Lung microvascular endothelial cell (primary cell): ENCODE measurements at regions not wholly inside any gene's neighbourhood (a gene's known extent, or its start where the extent isn't known, plus 50 kb on each side); places are given as distances from the start of the nearest gene placed in this dataset.
A peak's percentile ranks its signal among the peaks of the same experiment; 100 is the strongest.

Experiments
- DNase-seq, 2 donors: peaks; one replicate each; pipeline versions ENCODE4 v3.0.0 to v3.0.0-alpha.2; 2010; ENCODE audit warnings: low read depth in 2 of 2

DNA sequence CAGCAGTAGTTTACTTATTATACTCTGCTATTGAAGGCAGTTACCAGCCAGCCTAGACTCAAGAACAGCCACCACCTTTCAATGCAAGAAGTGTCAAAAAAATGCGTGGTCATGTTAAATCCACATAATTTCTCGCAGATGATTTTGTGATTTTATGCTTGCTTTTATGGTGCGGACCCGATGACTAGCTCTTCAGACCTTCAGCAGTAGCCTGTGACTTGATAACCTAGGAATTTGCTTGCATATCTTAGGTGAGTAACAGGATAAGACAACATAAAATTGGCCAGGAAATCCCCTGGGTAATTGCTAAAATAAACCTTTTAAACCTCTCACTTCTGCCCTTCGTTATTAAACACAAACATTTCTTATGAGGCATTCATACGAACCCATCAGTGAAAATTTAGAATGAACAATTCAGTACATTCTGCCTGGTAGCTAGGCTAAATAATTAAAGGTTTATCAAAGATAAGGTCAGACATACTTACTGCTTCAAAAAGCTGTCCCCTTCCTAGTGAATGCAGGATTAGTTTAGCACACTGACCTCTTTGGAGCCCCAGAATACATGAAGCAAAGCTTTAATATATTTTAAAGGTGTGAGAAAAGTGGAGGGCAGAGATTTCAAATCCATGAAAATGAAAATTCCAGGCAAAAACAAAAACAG lies 798.8 kb downstream of the OTOL1 start:
- peak in 1 of 2 donors; percentile 66 for DNase-seq

DNA sequence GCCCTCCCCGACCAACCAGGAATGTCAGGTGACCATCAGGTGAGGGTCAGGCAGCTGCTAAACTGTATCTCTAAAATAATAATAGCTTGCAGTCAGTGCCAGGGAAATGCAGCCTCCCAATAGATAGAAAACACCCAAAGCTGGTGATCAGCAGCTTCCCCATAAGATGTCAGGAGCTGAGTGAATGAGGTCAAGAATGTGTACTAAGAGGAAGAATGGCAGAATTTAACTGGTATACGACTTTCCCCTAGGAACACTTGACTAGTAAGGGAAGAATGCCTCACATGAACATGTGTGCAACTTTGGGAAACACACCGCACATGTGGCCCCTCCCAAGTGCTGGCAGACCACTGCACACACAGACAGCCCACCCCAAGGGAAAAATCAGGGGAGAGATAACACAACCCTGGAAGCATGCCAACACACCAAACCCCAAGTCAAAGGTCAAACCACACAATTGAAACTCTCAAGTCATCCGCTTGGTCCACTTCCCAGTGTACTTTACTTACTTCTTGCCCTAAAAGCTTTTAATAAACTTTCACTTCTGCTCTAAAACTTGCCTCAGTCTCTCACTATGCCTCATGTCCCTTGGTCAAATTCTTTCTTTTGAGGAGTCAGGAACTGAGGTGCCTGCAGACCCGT lies 806.5 kb downstream of the OTOL1 start:
- no peak for DNase-seq

DNA sequence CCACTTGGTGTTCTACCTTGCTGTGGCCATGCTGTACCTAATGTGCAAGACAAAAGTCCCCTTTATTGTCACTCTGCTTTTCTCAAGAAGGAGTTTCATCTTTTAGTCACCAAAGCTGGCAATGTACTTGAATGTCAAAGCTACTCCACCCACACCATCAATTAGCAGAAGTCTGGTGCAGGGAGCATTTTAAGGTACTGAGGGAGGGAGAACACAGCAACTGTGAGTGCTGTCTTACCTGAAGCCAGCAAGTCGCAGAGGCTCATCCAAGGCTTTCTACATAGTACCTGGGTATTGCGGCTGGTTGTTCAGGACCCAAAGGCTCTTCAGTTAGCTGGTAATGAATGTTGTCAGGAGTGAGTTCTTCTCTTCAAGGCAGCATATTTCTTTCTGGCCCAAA lies 820.4 kb downstream of the OTOL1 start:
- no peak for DNase-seq

DNA sequence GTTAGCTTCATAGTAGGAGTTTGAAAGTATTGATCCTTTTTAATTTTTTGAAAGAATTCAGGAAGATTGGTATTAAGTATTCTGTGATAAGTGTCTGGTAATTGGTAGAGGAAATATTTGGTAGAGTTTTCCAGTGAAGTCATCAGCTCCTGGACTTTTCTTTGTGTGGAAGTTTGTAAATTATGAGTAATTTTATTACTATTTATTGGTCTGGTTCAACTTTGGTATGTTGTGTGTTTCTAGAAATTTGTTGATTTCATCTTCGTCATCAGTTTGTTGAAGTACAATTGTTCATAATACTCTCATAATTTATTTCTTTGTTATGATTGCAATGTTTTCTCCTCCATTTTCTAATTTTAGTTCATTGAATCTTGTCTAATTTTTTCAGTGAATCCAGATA lies 832.0 kb downstream of the OTOL1 start:
- DNase-seq: no peak

DNA sequence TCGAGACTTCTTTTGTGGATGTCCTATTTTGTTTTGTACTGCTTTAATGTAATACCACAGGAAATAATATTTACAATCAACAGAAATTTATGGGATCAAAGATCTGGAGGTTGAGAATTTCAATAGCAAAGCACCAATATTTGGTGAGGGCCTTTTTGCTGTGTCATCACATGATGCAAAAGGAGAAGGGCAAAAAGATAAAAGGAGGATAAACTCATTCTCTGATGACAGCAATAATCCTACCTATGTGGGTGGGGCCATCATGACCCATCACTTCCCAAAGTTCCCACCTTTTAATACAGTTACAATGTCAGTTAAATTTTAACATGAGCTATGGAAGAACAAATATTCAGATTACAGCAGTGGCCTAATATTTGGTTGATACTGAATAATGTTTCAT lies 832.9 kb downstream of the OTOL1 start:
- DNase-seq: no peak

DNA sequence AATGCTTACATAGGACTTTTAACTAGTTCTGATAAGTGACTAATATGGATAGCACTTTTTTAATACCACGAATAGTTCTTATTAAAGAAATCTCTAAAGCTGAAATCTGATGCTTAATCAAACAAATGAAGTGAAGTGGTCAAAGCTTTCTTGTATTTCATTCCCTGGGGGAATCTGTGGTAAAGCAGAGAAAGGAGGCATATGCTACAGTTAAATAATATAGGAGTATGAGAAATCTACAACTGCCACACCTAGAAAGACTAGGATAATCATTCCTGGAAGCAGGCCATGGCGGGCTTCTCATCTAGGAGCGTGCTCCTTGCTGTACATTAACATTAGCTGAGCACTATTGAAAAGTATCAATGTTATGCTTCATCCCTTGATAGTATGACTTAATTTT lies 835.7 kb downstream of the OTOL1 start:
- no peak for DNase-seq

DNA sequence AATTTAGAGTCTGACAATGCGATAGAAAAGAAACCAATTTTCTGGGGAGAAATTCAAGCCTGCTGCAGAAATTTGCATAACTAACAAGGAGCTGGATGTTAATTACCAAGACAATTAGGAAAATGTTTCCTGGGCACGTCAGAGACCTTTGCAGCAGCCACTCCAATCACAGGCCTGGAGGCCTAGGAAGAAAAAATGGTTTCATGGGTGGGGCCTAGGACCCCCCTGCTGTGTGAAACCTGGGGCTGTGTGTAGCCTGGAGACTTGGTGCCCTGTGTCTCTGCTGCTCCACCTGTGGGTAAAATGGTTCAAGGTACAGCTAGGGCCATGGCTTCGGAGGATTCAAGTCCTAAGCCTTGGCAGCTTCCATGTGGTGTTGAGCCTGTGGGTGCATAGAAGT lies 837.9 kb downstream of the OTOL1 start:
- no peak for DNase-seq

DNA sequence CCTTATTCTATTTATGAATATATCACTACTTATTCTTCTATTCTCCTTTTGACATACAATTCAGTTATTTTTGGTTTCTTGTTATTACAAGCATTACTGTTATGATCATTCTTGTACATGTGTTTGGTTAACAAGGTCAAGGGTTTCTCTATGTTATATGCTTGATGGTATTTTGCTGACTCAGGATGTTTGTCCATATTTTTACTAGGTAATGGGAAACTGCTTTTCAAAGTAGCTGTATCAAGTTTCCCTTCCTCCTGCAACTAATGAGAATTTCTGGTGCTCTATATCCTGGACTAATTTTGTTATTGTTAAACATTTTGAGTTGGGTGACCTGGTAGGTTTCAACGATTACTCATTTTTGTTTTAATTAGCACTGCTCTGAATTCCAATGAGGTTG lies 841.0 kb downstream of the OTOL1 start:
- no peak for DNase-seq

DNA sequence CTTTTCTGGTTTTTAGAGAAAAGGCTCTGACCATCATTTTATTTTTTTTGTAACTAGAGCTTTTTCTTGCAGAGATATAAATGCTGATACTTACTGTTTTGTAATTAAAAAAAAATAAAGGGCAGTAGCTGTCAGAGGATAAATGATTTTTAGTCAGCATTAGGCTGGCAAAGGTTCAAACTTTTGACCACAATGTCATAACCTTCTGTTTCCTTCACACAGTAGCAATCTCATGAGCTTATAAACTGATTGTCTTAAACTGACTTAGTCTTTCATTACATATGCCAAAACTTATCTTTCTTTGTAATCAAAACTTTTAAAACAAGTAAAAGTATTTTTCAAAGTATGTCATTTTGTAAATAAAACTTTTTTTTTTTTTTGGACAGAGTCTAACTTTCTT lies 841.9 kb downstream of the OTOL1 start:
- peak in 1 of 2 donors; percentile 35 for DNase-seq

DNA sequence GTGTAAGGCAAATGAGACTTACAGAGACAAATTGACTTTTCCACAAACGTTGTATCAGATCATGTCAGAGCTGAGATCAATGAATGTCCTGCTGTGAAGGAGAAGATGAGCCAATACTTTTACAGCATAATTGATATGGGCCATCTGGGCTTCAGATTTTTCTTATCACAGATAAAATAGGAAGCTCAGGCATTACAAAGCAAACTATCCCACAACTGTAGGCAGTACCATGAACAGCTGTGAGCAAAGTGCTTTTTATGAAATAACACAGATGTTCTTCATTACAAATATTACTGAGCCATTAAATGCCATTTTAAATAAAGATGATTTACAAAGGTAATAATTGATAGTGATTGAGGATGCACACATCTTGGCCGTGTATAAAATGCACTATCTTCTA lies 852.3 kb downstream of the OTOL1 start:
- no peak for DNase-seq

DNA sequence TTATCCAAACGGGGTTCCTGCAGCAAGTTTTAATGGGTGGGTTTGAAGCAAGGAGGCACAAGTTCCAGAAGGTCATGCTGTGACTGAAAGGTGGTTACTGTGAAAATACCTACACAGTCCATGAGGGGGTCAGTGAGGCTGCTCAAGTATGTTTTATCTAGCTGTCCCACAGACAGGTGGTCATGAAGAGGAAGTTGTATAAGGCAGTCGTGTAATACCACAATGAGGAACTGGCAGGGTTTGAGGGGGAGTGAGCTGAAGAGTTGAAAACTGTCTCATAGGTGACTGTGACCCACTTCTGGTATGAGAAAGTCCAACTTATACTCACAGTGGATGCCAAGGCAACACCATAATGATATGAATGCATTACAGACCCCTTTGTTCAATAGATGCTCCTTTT lies 856.8 kb downstream of the OTOL1 start:
- DNase-seq: no peak

DNA sequence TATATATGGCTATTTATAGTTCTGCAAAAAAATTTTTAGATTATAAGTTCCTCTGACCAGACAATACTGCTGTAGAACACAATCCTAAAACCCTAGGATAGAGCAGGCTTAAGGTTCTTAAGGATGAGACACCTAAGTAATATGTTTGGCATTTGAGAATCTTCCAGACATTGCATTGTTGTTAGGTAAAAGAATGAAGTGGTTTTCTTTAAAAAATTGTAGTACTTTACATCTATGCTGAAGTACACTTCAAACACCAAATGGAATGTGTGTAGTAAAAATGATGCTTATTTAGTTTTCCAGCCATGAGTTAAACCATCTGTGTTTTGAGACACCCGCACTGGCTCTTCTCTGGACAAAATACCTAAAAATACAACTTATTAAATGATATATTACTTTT lies 857.7 kb downstream of the OTOL1 start:
- no peak for DNase-seq

DNA sequence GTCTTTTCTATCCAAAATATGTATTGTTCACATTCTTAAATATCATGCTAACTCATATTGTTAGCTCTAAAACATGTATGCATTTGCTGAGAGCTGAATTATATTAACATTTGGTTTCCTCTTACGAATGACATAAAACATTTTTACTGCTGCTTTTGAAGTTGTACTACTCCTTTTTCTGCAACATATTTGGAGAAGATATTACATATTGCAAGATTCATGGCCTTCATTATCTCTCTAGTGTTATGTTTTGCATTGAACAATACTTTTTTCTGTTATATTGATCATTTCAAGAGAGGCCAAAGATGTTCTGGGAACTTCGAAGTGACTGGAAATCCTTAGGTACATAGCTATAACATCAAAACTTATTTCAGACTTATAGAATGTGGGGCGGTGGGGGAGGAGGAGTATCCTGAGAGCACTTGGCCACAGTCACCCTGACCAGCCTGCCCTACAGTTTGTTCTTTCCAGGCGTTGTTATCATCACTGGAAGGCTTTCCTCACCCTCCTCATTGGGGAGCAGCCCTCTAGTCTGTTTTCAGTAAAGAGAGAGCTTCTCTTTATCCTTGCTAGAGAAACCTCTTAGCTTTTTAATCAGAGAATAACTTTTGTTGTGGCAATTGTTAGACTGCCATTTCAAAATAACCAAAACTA lies 868.6 kb downstream of the OTOL1 start:
- DNase-seq: no peak

DNA sequence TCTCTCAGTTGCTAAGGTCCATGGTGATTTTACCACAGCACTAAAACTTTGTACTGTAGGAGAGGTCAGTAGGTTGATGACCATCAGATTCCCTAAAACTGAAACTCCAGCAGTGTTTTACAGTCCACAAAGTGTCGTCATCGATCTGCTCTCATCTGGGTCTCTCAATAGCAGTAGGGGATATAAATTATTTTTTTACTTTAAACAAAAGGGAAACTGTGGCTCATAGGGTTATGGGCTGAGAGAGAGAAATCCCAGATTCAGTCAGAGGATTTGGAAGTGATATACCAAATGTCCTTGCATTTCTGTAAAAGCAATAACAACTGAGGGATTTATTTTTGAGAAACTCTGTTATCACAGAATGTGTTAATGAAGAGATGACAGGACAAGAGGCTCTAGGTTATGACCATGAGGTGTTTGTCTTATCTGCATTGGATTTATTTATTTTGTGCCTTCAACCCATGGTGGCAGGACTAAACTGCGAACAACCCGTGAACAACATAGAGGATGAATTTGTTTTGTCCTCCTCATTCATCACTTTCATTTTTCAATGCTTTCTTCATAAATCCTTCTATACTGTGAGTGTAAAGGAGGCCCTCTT lies 869.7 kb downstream of the OTOL1 start:
- no peak for DNase-seq

DNA sequence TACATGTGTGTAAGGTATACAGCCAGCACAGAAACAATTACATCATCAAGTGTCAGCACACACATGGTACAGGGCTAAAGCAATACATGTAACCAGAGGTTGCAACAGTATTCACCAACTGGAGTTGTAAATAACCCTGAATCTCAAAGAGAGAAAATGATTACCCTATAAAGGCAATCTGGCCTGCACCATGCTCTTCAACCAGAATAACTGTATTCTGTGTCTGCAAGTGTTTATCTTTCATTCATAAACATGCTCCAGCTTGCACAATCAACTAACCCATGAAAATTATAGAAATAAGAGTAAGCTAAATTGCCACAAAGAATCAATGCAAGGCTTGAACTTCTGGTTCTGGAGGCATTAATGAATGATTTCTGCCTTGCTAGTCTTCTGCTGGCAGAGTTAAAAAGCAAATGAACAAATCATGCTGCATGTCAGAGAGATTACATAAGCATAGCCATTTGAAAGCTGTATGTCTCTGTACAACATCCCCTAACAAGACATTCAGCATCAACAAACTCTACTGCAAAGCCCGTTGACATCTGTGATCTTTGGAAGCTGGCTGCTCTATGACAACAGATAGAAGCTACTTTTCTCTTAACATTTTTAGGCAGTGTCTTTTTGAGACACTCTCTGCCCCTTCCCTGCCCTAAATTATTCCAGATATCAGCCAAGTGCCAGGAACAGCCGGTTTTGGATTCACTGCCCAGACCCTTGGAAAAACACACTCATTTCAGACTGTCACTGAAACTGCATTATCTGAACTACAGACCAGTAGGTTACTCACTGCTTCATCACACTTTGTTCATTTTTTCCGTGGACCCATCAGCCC lies 871.0 kb downstream of the OTOL1 start:
- no peak for DNase-seq

DNA sequence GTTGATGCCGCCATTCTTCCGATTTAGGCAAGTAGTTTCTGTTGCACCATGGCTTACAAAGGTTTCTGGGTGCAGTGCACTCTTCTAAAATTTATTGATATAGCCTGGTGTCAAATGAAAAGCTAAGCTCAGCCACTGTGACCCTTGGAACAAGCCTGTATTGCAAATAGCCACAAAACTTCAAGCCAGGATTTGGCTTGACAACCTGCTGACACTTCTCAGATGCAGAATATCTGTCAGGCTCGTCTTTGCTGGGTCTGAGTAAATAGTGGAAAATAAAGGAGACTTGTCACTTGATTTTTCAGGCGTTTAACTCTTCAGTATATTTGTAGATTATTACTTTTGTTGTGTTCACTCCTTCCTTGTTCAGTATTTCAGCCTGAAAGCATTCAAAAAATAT lies 871.8 kb downstream of the OTOL1 start:
- DNase-seq: no peak

DNA sequence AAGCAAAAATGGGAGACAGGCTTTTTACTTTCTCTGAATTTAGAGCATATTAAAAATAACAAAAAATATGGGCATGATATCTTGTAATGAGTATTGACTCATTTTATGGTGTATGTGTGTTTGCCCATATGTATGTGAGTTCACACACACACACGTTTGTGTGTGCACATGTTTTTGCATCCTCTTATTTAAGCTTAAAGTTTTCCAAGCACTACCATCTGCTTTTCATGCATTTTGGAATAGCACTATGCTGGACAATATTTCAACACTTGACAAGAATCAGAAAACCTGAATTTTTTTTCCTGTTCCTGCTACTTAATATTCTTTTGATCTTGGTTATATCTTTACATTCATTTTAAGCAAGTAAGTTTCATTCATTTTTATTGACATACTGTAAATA lies 872.7 kb downstream of the OTOL1 start:
- no peak for DNase-seq

DNA sequence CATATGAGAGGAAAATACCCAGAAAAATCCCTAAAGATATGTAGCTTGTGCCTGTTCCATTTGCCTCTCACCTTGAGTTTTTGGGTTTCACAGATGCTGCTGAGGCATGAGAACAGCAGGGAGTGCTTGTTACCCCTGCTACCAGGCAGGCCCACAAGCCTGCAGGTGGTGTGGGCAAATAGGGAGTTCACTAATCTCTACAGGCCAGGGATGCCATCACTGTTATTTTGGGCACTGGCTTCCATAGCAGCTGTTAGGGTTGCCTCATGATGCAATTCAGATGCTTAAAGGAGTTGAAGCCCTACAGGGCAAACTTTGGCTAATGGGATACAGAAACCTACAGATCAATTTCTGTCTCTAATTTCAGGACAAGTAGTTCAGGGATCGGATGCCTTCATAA lies 873.5 kb downstream of the OTOL1 start:
- DNase-seq: no peak

DNA sequence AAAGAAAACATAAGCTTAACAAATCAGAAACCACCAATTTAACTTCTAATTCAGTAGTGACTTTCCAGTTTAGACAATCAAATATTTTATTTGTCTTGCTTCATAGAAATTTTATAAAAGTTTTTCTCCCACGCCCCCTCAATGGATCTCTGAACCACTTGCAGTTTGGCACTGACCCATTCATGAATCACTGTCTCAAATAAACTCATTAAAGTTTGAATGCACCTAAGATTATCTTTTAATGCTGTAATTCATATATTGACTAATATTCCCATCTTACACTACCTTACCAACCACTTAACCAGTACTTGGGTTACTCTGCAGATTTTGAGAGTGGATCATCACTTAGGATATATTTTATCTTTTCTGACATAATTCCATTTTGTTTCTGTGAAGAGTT lies 880.2 kb downstream of the OTOL1 start:
- no peak for DNase-seq

DNA sequence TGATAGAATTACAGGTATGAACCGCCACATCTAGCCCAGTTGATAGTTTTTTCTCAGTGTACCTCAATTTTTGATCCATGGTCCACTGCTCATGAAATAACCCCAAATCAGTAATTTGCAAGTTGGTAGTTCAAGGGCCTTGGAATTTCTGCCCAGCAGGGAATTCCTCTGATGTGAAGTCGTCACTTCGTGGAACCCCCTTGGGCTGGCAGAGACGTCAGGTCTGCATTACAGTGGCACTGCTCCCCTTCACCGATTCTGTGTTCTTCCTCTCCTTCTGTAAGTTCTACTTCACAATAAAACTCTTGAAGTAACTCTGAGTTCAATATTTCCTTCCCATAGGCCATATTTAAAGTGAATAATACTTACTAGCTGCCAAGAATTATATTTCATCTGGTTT lies 881.0 kb downstream of the OTOL1 start:
- no peak for DNase-seq

DNA sequence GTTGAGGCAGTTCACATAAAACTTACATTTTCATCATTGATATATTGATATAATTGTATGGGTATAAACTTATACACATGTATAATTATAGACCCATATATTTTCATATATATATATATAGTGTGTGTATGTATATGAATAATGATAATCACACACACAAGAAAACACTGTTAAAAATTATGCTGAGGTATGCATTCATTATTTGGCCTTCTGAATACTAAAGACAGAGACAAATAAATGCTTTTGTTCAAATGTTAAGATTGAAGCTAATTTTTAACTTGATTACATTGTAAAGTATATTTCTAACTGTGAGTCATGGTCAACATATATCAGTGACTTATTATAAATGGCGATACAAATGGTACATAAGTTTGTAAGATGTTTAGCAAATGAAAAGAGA lies 888.8 kb downstream of the OTOL1 start:
- DNase-seq: no peak

DNA sequence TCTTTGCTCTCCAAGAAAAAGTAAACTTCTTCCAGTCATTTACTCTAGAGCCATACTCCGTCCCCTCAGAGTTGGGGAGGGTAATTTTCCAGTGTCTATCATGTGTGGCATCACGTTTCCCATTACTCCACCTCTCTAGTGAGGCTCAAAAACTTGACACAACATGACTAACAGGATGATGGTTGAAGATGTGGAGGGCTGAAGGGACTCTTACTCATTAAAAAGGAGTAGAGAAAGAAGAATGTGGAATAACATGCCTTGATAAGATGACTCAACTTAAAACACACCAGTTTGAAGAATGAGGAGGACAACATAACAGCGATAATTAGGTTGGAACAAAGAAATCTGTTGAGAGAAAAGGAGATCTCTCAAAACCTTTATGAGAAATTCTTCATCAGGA lies 894.3 kb downstream of the OTOL1 start:
- no peak for DNase-seq
